Brain microvascular endothelial cell (primary cell): ENCODE measurements at regions not wholly inside any gene's neighbourhood (a gene's known extent, or its start where the extent isn't known, plus 50 kb on each side); places are given as distances from the start of the nearest gene placed in this dataset.

ENCODE experiments used
- DNase-seq: peaks from one replicate; pipeline ENCODE4 v3.0.0-alpha.2; 2020
- H3K27ac ChIP-seq: fragments of 250-450 bp; sonication (Bioruptor Pico); 2 replicates; pipeline ENCODE4 v1.5.1; 2020; ENCODE audit warnings: mild to moderate bottlenecking, moderate library complexity
- H3K27me3 ChIP-seq: fragments of 250-450 bp; sonication (Bioruptor Pico); replicated peaks from 2 replicates; pipeline ENCODE4 v1.5.1; 2020; ENCODE audit warnings: mild to moderate bottlenecking
- H3K36me3 ChIP-seq: fragments of 250-450 bp; sonication (Bioruptor Pico); replicated peaks from 2 replicates; pipeline ENCODE4 v1.5.1; 2020; ENCODE audit warnings: mild to moderate bottlenecking
- H3K4me3 ChIP-seq: 2 replicates; pipeline ENCODE4 v1.5.1; 2011; ENCODE audit warnings: low read depth, mild to moderate bottlenecking, control low read depth, low read length, moderate library complexity
- CTCF ChIP-seq: IDR thresholded peaks from 2 replicates; pipeline ENCODE4 v1.5.1; 2011; ENCODE audit warnings: low read depth, mild to moderate bottlenecking, moderate library complexity, low read length, control low read depth, inconsistent platforms; ENCODE audit errors: missing control alignments
- in situ Hi-C: cut with HindIII; loops from 2 replicates; pipeline ENCODE4 v1.10.0; 2017; ENCODE audit warnings: low sequenced_read_pairs, low pct_ligation_motif_present

GRCh38 chr17:79433379-79433778, 177.5 kb downstream of the RBFOX3 start:
- no peak for DNase-seq
- H3K4me3 ChIP-seq: no peak overlapping the region
- no peaks in the 10 kb centered on the region for H3K36me3 ChIP-seq
- H3K27me3 ChIP-seq: no peaks in the 10 kb centered on the region
- in situ Hi-C loops: no loop called here
- no peak for TF ChIP-seq CTCF
- no peak overlapping the region for H3K27ac ChIP-seq

GRCh38 chr17:79431175-79431574, 179.7 kb downstream of the RBFOX3 start:
- H3K27ac ChIP-seq: no peak overlapping the region
- H3K27me3 ChIP-seq: no peaks in the 10 kb centered on the region
- no peaks in the 10 kb centered on the region for H3K36me3 ChIP-seq
- no peak for DNase-seq
- TF ChIP-seq CTCF: no peak
- no peak overlapping the region for H3K4me3 ChIP-seq
- in situ Hi-C loops: no loop called here

DNA sequence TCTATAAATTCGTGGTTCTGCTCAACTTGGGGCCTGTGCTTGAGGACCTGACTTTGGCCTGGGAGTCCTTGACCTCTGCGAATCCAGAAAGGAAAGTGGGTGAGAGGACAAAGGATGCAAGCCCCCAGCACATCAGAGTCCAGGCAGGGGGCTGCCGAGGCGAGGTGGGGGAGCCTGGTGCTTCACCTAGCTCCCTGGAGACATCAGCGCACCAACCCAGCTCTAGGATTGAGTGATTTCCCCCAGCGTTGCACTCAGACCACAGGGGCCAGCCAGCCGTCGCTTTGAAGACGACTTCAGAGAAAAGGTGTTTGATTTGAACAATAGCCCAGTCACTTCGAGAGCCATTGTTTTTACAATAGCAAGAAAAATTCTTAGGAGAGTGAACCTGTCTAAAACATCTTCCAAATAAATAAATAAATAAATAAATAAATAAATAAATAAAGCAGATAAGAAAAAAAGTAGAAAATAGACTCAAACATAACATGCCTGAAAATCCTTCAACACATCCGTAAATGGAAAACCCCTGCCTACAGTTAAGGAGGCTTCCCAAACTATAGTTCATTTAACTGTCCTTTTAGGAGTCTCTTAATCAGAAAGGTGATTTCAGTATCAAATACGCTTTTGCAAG, 180.9 kb downstream of the RBFOX3 start:
- in situ Hi-C loops: no loop called here
- H3K27ac ChIP-seq: no peak overlapping the region
- H3K4me3 ChIP-seq: no peak overlapping the region
- H3K36me3 ChIP-seq: no peaks in the 10 kb centered on the region
- no peak for TF ChIP-seq CTCF
- no peaks in the 10 kb centered on the region for H3K27me3 ChIP-seq
- no peak for DNase-seq

GRCh38 chr17:79428988-79429387, 181.9 kb downstream of the RBFOX3 start:
- in situ Hi-C loops: no loop called here

DNA sequence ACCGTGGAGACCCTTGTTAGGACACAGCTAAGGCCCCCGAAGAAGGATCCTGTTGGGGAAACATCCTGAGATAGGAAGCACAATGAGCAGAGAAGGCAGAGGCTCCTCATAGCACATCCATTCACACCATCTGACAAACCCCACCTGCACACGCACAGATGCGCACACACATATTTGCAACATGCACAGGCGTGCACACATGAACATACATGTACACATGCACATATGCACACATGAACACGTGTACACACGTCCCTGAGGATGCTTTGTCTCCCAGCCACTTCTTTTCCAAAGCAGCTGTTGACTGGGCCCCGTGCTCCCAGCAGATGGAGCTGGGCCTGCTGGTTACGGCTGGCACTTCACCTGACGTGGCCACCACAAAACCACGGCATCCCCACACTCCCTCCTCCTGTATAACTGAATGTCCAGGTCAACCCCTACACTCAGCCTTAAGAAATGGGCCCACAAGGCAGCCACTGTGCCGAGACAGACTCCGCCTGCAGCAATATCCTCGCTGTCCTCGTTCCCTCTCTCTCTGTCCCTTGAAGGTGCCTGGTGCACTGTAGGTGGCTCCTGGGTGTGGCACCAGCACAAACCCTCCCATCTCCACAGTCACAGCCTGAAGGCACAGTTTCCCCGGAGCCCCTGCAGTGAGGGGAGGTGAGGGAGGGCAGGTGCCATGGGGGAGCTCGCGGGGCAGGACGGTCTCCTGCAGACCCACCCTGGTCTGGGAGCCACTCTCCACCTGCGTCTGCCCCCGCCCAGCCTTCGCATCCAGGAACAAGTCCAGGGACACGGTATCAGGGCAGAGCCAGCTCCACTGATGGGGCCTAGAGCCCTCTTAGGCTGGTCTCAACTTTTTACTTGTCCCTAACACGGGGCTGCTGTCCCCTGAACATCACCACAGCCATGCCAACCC, 183.0 kb downstream of the RBFOX3 start:
- Histone ChIP-seq H3K27me3 (no peaks in the 10 kb centered on the region), H3K36me3 (no peaks in the 10 kb centered on the region), H3K4me3 (no peak overlapping the region), H3K27ac (no peak overlapping the region)
- DNase-seq: no peak
- no peak for TF ChIP-seq CTCF
- in situ Hi-C loops: no loop called here

More at GRCh38 chr17:79428988-79429387, 181.9 kb downstream of the RBFOX3 start:
- Histone ChIP-seq H3K27me3 (no peaks in the 10 kb centered on the region), H3K27ac (no peak overlapping the region), H3K36me3 (no peaks in the 10 kb centered on the region), H3K4me3 (no peak overlapping the region)
- no peak for DNase-seq
- TF ChIP-seq CTCF: no peak

- Histone ChIP-seq H3K36me3 (no peaks in the 10 kb centered on the region), H3K4me3 (no peak overlapping the region), H3K27me3 (no peaks in the 10 kb centered on the region), H3K27ac (no peak overlapping the region)
- TF ChIP-seq CTCF: no peak
- in situ Hi-C loops: no loop called here
- no peak for DNase-seq
These were observed 185.2 kb downstream of the RBFOX3 start for GRCh38 chr17:79425686-79426085.
